NCI-H748 treated with DMSO at 0.1 percent for 48 hours (cell line): ENCODE measurements at regions not wholly inside any gene's neighbourhood (a gene's known extent, or its start where the extent isn't known, plus 50 kb on each side); places are given as distances from the start of the nearest gene placed in this dataset.

Experiments used
- DNase-seq: peaks from one replicate; lab custom pipeline; 2025; lab: John Stamatoyannopoulos, UW

- no peak for DNase-seq
These were observed 163.8 kb downstream of the GADD45G start for GRCh38 chr9:89768650-89769071.

DNA sequence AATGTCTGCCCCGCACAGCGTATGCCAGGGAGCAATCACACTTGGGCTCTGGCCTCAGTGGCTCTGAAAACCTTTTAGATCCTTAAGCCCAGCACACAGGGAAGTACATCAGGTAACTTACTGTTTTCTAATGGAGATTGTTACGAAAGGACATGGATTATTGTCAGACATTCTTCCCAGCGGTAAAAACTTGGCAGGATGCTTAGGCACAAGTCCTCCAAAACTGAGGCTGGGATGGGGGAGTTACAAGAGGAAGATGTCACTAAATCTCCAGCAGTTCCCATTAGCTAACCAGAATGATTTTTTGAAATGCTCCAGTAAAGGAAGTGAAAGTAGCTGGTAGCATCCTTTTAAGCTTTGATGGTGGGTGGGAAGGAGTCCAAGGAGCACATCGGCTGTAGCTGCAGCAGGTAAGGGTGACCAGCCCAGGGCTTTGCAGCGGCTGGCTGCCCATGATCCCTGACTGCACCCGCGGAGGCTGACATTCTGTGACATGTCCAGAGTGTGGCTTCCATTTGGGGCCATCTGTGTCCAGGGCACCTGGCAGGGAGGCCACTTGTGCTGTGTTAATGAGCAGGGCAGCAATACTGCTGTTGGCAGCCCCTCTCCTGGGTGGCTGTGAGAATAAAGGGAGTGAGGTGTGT, 165.8 kb downstream of the GADD45G start:
- no peak for DNase-seq

GRCh38 chr9:89771205-89771604, 166.4 kb downstream of the GADD45G start:
- no peak for DNase-seq

DNA sequence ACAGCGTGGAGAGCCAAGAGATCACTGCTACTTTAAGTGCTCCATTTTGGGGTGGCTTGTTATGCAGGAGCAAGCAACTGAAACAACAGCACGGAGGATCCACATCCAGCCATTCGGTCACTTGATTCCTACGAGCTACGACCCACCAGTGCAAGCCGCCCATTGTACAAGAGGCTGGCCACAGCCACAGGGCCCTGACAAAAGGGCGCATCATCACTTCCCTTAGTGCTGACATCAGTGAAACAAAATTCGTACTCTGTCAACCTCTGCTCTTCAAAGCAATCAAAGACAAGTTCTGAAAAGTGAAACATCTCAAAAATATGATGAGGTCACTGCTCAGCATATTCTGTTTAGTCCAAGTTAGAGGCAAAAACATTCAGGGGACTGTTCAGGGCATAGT, 168.4 kb downstream of the GADD45G start:
- DNase-seq, result no peak

DNA sequence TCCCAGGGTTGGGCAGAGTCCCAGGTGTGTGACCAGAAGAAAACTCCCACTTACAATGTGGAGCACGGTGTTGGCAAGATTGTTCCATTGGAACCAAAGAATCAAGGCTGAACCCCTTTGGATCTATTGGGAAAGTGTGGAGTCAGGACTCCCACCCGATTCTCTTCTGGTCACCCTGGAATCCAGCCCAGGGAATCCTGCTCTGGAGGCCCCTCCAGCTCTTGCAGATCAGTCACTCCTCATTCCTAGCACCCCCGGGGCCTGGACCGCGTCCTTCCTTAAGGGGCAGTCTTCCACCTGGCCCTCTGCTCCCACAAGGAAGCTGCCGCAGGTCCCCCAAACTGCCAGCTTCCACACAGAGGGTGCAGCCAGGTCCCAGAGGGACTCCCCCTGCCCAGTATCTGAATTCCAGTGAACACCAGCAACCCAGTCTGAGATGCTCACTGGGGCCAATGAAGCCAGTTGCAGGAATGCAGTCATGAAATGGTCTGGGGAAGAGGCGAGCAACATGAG, 170.1 kb downstream of the GADD45G start:
- no peak for DNase-seq

GRCh38 chr9:89775641-89776040, 170.8 kb downstream of the GADD45G start:
- DNase-seq, result no peak

DNA sequence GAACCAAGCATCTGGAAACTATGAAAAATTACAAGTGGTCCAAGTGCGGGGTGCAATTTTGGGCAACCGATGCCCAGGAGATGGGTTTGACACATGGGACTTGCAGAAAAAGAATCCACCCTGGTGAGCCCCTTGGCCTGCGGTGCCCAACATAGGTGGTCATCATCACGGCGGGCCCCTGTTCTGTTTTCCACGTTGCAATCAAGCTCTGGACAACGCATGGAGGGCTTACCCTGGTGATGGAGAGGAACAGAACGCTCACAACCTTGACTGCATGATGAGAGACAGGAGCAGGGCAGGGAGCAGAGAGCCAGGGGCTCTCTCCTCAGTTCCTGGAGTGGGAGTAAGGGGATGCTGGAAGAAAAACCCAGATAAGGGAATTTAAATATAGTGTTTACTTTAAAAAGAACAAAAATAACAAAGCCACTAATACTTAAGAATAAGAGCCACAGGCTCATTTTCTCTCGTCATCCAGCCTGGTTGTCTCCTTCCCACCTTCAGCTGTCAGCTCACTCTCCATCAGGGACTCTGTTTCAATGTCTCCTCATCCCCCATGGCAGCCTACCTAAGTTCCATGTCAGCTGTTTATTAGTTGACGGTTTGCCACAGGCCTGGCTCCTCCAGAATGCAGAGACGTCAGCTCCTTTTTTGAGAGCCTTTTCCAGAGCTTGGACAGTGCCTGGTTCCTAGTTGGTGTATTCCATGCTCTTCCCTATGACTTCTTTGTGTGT, 172.1 kb downstream of the GADD45G start:
- DNase-seq, result no peak

DNA sequence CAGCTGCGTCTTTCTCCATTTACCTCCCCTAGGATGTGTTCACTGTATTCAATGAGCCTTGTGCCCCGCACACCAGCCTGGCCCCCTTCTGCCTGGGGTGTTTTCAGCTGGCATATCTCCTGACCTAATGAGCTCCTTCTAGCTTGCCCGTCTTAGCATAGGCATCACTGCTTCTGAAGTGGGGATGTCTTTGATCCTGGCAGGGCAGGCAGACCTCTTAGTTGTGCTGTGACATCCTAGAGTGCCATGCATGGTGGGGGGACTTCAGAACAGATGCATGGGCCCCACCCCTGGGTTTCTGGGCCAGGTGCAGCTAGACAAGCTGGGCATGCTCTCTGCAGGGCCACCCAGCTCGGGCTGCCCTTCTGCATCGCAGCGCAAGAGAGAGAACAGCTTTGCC, 172.7 kb downstream of the GADD45G start:
- DNase-seq, result no peak

DNA sequence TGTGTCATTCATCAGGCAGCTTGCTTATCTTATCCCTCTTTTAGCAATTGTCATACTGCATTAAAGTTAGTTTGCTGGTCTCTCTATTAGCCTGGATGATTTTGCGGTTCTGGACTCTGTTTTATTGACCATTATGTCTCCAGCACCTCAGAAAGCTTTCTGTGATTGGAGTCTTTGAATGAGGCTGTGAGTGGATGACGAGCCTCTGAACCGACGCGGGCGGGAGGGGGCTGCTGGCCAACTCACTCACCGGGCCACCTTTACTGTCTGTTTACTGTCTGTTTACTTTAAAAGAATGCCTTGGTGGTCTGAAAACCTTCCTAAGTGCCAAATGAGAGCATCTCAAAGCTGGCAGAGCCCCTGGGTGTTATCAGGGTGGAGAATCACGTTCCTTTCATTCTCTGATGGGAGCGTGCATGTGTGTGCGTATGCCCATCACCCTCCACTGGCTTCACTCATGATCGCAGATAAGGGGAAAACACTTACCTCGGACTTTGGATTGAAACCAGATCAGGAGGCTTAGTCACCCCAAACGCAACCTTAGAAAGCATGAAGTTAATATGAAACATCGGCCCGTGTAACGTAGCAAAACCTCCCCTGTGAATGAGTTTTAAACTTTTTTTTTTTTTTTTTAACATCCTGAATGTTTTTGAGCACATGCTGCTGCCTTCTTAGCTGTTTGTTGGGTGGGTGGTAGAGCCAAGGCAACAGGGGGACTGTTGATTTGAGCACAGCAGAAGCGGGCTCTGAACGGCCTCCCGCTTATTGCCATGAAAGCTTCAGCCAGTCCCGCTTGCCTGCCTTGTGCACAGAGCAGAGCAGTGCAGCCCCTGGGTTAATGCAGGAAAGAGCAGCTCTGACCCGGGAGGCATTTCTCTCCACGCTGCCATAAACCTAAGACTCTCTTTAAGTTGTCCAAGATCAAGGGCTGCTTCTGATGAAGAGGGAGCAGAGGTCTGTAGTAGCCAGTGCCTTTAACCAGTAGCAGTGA, 173.6 kb downstream of the GADD45G start:
- no peak for DNase-seq

- no peak for DNase-seq
These were observed 174.8 kb downstream of the GADD45G start for GRCh38 chr9:89779405-89780203.

GRCh38 chr9:89780959-89781358, 176.1 kb downstream of the GADD45G start:
- DNase-seq, result no peak

DNA sequence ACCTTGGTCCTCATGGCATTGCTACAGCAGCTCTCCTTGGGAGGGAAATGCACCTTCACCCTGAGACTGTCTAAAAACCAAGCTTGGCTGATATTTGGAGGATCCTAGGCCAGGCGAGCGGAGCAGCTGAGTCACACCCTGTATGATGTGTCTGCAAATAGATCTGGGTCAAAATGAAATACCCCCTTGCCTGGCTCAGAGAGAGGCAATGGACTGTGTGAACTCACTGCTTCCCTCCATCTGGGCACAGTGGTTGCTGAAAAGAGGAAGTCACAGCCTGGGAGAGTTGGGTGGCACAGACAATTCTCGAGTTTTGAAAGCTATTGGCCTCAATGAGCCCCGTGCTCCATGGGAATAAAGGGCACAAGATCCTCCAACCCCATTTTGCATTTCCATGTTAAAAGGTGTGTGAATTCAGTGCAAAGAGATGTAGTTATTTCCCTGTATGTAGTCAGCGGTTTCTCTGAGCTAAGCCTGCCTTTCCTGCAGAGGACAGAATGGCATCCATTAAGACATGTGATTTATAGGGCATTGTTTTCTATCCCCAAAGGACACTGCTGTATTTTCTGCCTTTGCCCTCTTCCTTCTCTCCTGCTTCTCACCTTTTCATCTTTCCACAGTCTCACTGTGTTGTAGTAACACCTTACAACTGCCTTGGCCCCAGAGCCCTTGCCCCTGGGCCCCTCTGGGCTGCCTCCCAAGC, 177.2 kb downstream of the GADD45G start:
- DNase-seq, result no peak

- no peak for DNase-seq
These were observed 181.8 kb downstream of the GADD45G start for GRCh38 chr9:89786655-89787054.

DNA sequence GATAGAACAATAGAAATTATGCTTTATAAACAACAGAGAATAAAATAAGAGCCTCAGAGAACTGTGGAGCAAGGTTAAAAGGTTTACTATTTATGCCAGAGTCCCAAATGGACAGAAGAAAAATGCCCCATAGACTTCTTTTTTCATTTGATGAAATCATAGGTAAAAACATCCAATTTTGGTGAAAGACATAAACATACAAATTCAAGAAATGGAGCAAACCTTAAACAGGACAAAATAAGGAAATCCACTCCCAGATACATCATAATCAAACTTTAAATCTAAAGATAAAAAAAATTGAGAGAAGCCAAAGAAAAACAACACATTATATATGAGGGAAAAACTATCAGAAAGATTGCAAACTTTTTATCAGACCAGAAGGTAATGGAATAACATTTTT, 182.8 kb downstream of the GADD45G start:
- DNase-seq, result no peak

GRCh38 chr9:89788434-89788833, 183.6 kb downstream of the GADD45G start:
- DNase-seq, result no peak

DNA sequence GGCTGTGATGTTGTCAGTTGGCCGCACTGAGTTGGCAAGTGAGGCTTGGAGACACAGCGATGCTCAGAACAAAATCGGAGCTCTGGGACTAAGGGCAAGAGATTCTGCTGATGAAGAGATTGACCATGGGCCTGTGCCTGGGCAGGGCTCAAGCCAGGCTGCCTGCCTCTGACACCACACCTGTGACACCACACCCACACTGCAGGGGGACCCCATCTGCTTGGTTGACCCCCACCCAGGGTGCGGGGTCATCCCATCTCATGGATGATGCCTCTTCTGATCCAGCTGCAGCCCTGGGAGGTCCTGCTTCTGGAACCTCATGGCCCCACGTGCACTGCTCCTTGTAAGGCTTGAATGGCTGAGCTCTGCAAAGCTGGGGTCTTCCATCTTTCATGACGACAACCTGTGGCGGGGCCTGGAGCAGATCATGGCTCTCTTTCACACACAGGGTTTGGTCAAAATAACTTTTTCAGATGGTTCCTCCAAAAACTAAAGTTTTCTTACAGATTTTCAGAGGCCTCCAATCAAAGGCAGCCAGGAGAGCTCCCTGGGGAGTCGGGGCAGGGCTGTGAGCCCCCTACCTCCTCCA, 185.2 kb downstream of the GADD45G start:
- no peak for DNase-seq

- no peak for DNase-seq
These were observed 185.8 kb downstream of the GADD45G start for GRCh38 chr9:89790542-89791109.

DNA sequence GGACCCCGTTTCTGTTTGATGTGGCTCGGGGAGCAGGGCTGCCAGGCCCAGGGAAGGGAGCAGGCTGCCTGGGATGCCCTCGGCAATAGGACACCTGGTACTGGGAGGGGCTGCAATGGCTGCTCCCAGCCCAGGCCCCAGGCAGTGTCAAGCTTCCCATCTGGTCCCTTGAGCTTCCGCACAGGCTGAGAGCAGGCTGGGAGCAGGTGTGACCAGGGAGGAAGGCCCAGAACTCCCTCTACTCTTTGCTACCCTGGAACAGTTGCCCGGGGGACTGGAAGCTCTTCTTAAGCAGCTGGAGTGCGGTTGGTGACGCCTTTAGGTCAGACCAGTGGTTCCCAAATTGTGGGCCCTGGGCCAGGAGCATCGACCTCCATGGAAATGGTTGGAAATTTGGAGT, 186.9 kb downstream of the GADD45G start:
- DNase-seq, result no peak

GRCh38 chr9:89792189-89793123, 187.6 kb downstream of the GADD45G start:
- no peak for DNase-seq
